ENCODE measurements at regions not wholly inside any gene's neighbourhood (a gene's known extent, or its start where the extent isn't known, plus 50 kb on each side); places are given as distances from the start of the nearest gene placed in this dataset.

- TF ChIP-seq, protein P1, sequence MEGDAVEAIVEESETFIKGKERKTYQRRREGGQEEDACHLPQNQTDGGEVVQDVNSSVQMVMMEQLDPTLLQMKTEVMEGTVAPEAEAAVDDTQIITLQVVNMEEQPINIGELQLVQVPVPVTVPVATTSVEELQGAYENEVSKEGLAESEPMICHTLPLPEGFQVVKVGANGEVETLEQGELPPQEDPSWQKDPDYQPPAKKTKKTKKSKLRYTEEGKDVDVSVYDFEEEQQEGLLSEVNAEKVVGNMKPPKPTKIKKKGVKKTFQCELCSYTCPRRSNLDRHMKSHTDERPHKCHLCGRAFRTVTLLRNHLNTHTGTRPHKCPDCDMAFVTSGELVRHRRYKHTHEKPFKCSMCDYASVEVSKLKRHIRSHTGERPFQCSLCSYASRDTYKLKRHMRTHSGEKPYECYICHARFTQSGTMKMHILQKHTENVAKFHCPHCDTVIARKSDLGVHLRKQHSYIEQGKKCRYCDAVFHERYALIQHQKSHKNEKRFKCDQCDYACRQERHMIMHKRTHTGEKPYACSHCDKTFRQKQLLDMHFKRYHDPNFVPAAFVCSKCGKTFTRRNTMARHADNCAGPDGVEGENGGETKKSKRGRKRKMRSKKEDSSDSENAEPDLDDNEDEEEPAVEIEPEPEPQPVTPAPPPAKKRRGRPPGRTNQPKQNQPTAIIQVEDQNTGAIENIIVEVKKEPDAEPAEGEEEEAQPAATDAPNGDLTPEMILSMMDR (IDR thresholded peaks at IDR 0.05): no peak
- no peak for TF ChIP-seq POLR2A (IDR thresholded peaks at IDR 0.05)
These were observed 107.5 kb upstream of the JUN start for GRCh38 chr1:58891347-58891746.

All from uterus (tissue), 2 donors.